GM12892 (cell line): ENCODE measurements at regions not wholly inside any gene's neighbourhood (a gene's known extent, or its start where the extent isn't known, plus 50 kb on each side); places are given as distances from the start of the nearest gene placed in this dataset.

ENCODE experiments used
- POLR2AphosphoS5 ChIP-seq: IDR thresholded peaks from 2 replicates; pipeline ENCODE4 v1.6.1; 2011; ENCODE audit warnings: low read depth, low read length, control low read depth
- TAF1 ChIP-seq: IDR thresholded peaks from 2 replicates; pipeline ENCODE4 v1.6.1; 2011; ENCODE audit warnings: low read depth, mild to moderate bottlenecking, control low read depth, low read length, borderline replicate concordance

- TF ChIP-seq POLR2AphosphoS5 (no peak), TAF1 (no peak)
Observed at GRCh38 chr3:22414239-22414638, 663.2 kb upstream of the ZNF385D start.
